H1 (cell line): ENCODE measurements at regions not wholly inside any gene's neighbourhood (a gene's known extent, or its start where the extent isn't known, plus 50 kb on each side); places are given as distances from the start of the nearest gene placed in this dataset.

Experiments
- CTCF ChIA-PET: fragments of 300-600 bp; sonication (Branson Sonifier 250); formaldehyde crosslinking; loops from one replicate; lab custom pipeline; 2021; ENCODE audit not compliant: partially characterized antibody; lab: Charles Lee
- POLR2A ChIA-PET: fragments of 300-600 bp; sonication (Branson Sonifier 250); formaldehyde crosslinking; loops from one replicate; lab custom pipeline; 2021; ENCODE audit warnings: inconsistent platforms; ENCODE audit not compliant: partially characterized antibody; lab: Charles Lee
- DNase-seq, 2 experiments: peaks; one replicate each; pipeline versions ENCODE4 v3.0.0 to v3.0.0-alpha.2; 2010 to 2022; ENCODE audit warnings: low spot score in 2 of 2, low read depth in 1 of 2, mixed read lengths in 1 of 2
- FAIRE-seq: peaks from 2 replicates; lab custom pipeline; 2011; peaks lifted over from hg19 to GRCh38; lab: Jason Lieb, UNC
- H2AFZ ChIP-seq: 2 replicates; pipeline ENCODE4 v1.8.1; 2012; ENCODE audit warnings: low read length, inconsistent platforms
- H2AK5ac ChIP-seq: 2 replicates; pipeline ENCODE4 v1.6.1; 2013; ENCODE audit warnings: low read depth, low read length
- H2BK120ac ChIP-seq: replicated peaks from 2 replicates; pipeline ENCODE3; 2013; ENCODE audit warnings: low read depth, low read length, inconsistent platforms
- H2BK12ac ChIP-seq: 2 replicates; pipeline ENCODE4 v1.6.1; 2013; ENCODE audit warnings: low read depth, low read length
- H2BK15ac ChIP-seq: 2 replicates; pipeline ENCODE4 v1.6.1; 2013; ENCODE audit warnings: low read length
- H2BK20ac ChIP-seq: 2 replicates; pipeline ENCODE4 v1.6.1; 2013; ENCODE audit warnings: low read length
- H2BK5ac ChIP-seq: 2 replicates; pipeline ENCODE4 v1.6.1; 2013; ENCODE audit warnings: low read depth, low read length
- H3K14ac ChIP-seq: 2 replicates; pipeline ENCODE4 v1.6.1; 2013; ENCODE audit warnings: inconsistent platforms; ENCODE audit not compliant: insufficient read length
- H3K18ac ChIP-seq: 2 replicates; pipeline ENCODE4 v1.6.1; 2013; ENCODE audit warnings: low read length; ENCODE audit errors: extremely low read depth
- H3K23ac ChIP-seq: 2 replicates; pipeline ENCODE4 v1.6.1; 2013; ENCODE audit warnings: inconsistent platforms; ENCODE audit not compliant: insufficient read length
- H3K23me2 ChIP-seq: 2 replicates; pipeline ENCODE4 v1.6.1; 2013; ENCODE audit warnings: low read depth, low read length
- H3K27ac ChIP-seq: 2 replicates; pipeline ENCODE4 v1.6.1; 2011; ENCODE audit warnings: low read depth, low read length, inconsistent platforms
- H3K27me3 ChIP-seq, 4 experiments: replicated peaks in 1 of 4; 1 replicate in 1 of 4; 2 replicates in 3 of 4; pipeline versions ENCODE4 v1.6.1 to v1.8.1; 2011 to 2013; ENCODE audit warnings: low read length in 3 of 4, mild to moderate bottlenecking in 3 of 4, inconsistent platforms in 2 of 4, mixed read lengths in 2 of 4, moderate library complexity in 1 of 4; ENCODE audit not compliant: control insufficient read depth in 3 of 4, insufficient read depth in 3 of 4; ENCODE audit errors: extremely low read depth in 1 of 4
- H3K36me3 ChIP-seq, 4 experiments: 2 replicates each; pipeline versions ENCODE4 v1.6.1 to v1.8.1; 2011 to 2013; ENCODE audit warnings: mild to moderate bottlenecking in 4 of 4, low read length in 3 of 4, moderate library complexity in 2 of 4, control low read depth in 1 of 4, inconsistent platforms in 1 of 4; ENCODE audit not compliant: insufficient read depth in 4 of 4, control insufficient read depth in 2 of 4
- H3K4ac ChIP-seq: replicated peaks from 2 replicates; pipeline ENCODE3; 2013; ENCODE audit warnings: low read length, low read depth, mixed read lengths, inconsistent platforms; ENCODE audit not compliant: insufficient read length
- H3K4me1 ChIP-seq, 4 experiments: replicated peaks in 1 of 4; 1 replicate in 1 of 4; 2 replicates in 3 of 4; pipeline versions ENCODE4 v1.6.1 to v1.8.1; 2011 to 2013; ENCODE audit warnings: low read length in 3 of 4, inconsistent platforms in 2 of 4, mixed read lengths in 1 of 4; ENCODE audit not compliant: insufficient read depth in 4 of 4, control insufficient read depth in 3 of 4
- H3K4me2 ChIP-seq, 2 experiments: 2 replicates each; pipeline versions ENCODE4 v1.6.1 to v1.8.1; 2011 to 2013; ENCODE audit warnings: low read depth in 2 of 2, low read length in 2 of 2, control low read depth in 1 of 2, inconsistent platforms in 1 of 2, mild to moderate bottlenecking in 1 of 2; ENCODE audit not compliant: insufficient read depth in 1 of 2
- H3K4me3 ChIP-seq, 4 experiments: fragments of 200-600, 300-600 bp in 1 of 4; sonication (generic), shearing (Covaris generic), sonication (Bioruptor Twin) in 1 of 4; 2 replicates each; pipeline versions ENCODE4 v1.5.1 to v1.8.1; 2011 to 2016; ENCODE audit warnings: low read length in 4 of 4, low read depth in 3 of 4, control low read depth in 2 of 4, inconsistent platforms in 2 of 4, mild to moderate bottlenecking in 2 of 4, mixed read lengths in 1 of 4, moderate library complexity in 1 of 4; ENCODE audit not compliant: insufficient read depth in 2 of 4; ENCODE audit errors: extremely low read depth in 1 of 4
- H3K56ac ChIP-seq: replicated peaks from 2 replicates; pipeline ENCODE3; 2013; ENCODE audit warnings: low read depth, mild to moderate bottlenecking, mixed read lengths, low read length, inconsistent platforms; ENCODE audit not compliant: insufficient read length
- H3K79me1 ChIP-seq: 2 replicates; pipeline ENCODE4 v1.6.1; 2013; ENCODE audit warnings: low read depth, low read length, control low read depth
- H3K79me2 ChIP-seq, 2 experiments: 2 replicates each; pipeline versions ENCODE4 v1.6.1 to v1.8.1; 2012 to 2013; ENCODE audit warnings: low read length in 2 of 2, mild to moderate bottlenecking in 2 of 2, inconsistent platforms in 1 of 2; ENCODE audit not compliant: insufficient read depth in 2 of 2, control insufficient read depth in 1 of 2
- H3K9ac ChIP-seq, 4 experiments: replicated peaks in 1 of 4; 1 replicate in 1 of 4; 2 replicates in 3 of 4; pipeline versions ENCODE4 v1.6.1 to v1.8.1; 2011 to 2013; ENCODE audit warnings: low read depth in 3 of 4, low read length in 3 of 4, control low read depth in 2 of 4, mild to moderate bottlenecking in 2 of 4, moderate library complexity in 2 of 4, inconsistent platforms in 1 of 4; ENCODE audit errors: extremely low read depth in 1 of 4
- H3K9me3 ChIP-seq, 2 experiments: 2 replicates each; pipeline versions ENCODE4 v1.6.1 to v1.8.1; 2012 to 2013; ENCODE audit warnings: mild to moderate bottlenecking in 2 of 2, moderate library complexity in 2 of 2, control low read depth in 1 of 2, inconsistent platforms in 1 of 2, low read depth in 1 of 2, low read length in 1 of 2, mixed read lengths in 1 of 2; ENCODE audit not compliant: insufficient read depth in 2 of 2
- H4K20me1 ChIP-seq, 2 experiments: replicated peaks in 1 of 2; 2 replicates each; pipeline versions ENCODE3 to v1.8.1; 2011 to 2013; ENCODE audit warnings: inconsistent platforms in 2 of 2, low read length in 2 of 2, mild to moderate bottlenecking in 1 of 2; ENCODE audit not compliant: insufficient read depth in 2 of 2, control insufficient read depth in 1 of 2
- H4K5ac ChIP-seq: 2 replicates; pipeline ENCODE4 v1.6.1; 2013; ENCODE audit warnings: low read length, low read depth, mixed read lengths, inconsistent platforms; ENCODE audit not compliant: insufficient read length
- H4K8ac ChIP-seq: 2 replicates; pipeline ENCODE4 v1.8.0; 2013; ENCODE audit warnings: mild to moderate bottlenecking, moderate library complexity, low read length, inconsistent platforms; ENCODE audit not compliant: insufficient read depth; ENCODE audit errors: extremely low read depth
- H4K91ac ChIP-seq: replicated peaks from 2 replicates; pipeline ENCODE3; 2013; ENCODE audit warnings: low read length, mixed read lengths, inconsistent platforms; ENCODE audit not compliant: insufficient read length
- ASH2L ChIP-seq: fragments of 200-600, 300-600 bp; sonication (generic); IDR thresholded peaks from one replicate; pipeline ENCODE4 v1.7.1; 2017; ENCODE audit warnings: low read length
- BCL11A ChIP-seq, 2 experiments: IDR thresholded peaks; one replicate each; pipeline ENCODE4 v1.6.1; 2011; ENCODE audit warnings: low read depth in 2 of 2, low read length in 2 of 2, mild to moderate bottlenecking in 2 of 2
- CREB1 ChIP-seq: IDR thresholded peaks from 2 replicates; pipeline ENCODE4 v1.6.1; 2012; ENCODE audit warnings: inconsistent platforms
- GTF2F1 ChIP-seq: IDR thresholded peaks from 2 replicates; pipeline ENCODE4 v1.6.1; 2012; ENCODE audit warnings: low read depth, low read length, improper control_type of control experiment, borderline replicate concordance
- HDAC2 ChIP-seq, 2 experiments: fragments of 300-600 bp in 1 of 2; sonication (generic) in 1 of 2; IDR thresholded peaks; 2 replicates each; pipeline ENCODE4 v1.6.1; 2011 to 2012; ENCODE audit warnings: low read depth in 2 of 2, low read length in 2 of 2, mild to moderate bottlenecking in 2 of 2, moderate library complexity in 2 of 2, borderline replicate concordance in 1 of 2, inconsistent platforms in 1 of 2
- MAFK ChIP-seq: IDR thresholded peaks from 2 replicates; pipeline ENCODE4 v1.6.1; 2012; ENCODE audit warnings: low read depth, mild to moderate bottlenecking, improper control_type of control experiment, low read length
- POLR2A ChIP-seq, 2 experiments: IDR thresholded peaks; 1 replicate in 1 of 2; 2 replicates in 1 of 2; pipeline ENCODE4 v1.6.1; 2011; ENCODE audit warnings: low read depth in 2 of 2, low read length in 2 of 2, mild to moderate bottlenecking in 2 of 2; ENCODE audit errors: control extremely low read depth in 1 of 2
- RFX5 ChIP-seq: IDR thresholded peaks from 2 replicates; pipeline ENCODE4 v1.6.1; 2011; ENCODE audit warnings: low read depth, low read length, improper control_type of control experiment, borderline replicate concordance
- SIN3A ChIP-seq, 2 experiments: IDR thresholded peaks in 1 of 2; conservative IDR thresholded peaks in 1 of 2; 2 replicates each; pipeline ENCODE4 v1.6.1; 2011 to 2012; ENCODE audit warnings: low read length in 2 of 2, improper control_type of control experiment in 1 of 2, low read depth in 1 of 2, mild to moderate bottlenecking in 1 of 2
- SP4 ChIP-seq: IDR thresholded peaks from 2 replicates; pipeline ENCODE4 v1.6.1; 2012; ENCODE audit warnings: low read length, inconsistent platforms
- TAF7 ChIP-seq: optimal IDR thresholded peaks from 2 replicates; pipeline ENCODE3; 2011; ENCODE audit warnings: low read depth, mild to moderate bottlenecking, inconsistent platforms, low read length, moderate library complexity, borderline replicate concordance
- YY1 ChIP-seq: IDR thresholded peaks from 2 replicates; pipeline ENCODE4 v1.6.1; 2011; ENCODE audit warnings: low read depth, mild to moderate bottlenecking, low read length
- WGBS, 2 experiments: shearing (Covaris generic) in 1 of 2; methylation state at CpG; one replicate each; pipeline versions ENCODE4 v1.1.6 to v1.1.7; 2013 to 2015; ENCODE audit warnings: low lambda C conversion rate in 2 of 2, mixed read lengths in 2 of 2, inconsistent platforms in 1 of 2, low coverage in 1 of 2, missing lambda C conversion rate in 1 of 2; ENCODE audit not compliant: insufficient replicate concordance in 2 of 2, insufficient coverage in 1 of 2, insufficient read length in 1 of 2; ENCODE audit errors: extremely low coverage in 1 of 2, missing lambda C conversion rate in 1 of 2; 5-methylcytosine and 5-hydroxymethylcytosine counted together
- TF ChIP-seq, protein P1 (sequence below): IDR thresholded peaks from 2 replicates; pipeline ENCODE4 v1.6.1; 2012; ENCODE audit warnings: inconsistent platforms

GRCh38 chr11:121958971-121959325, 157.1 kb downstream of the BLID start:
- no peak overlapping the region for H3K4ac ChIP-seq
- DNase-seq: no peak
- H3K56ac ChIP-seq: no peak overlapping the region
- H3K9me3 ChIP-seq: no peaks in the 10 kb centered on the region
- H2BK12ac ChIP-seq: no peak overlapping the region
- H3K4me2 ChIP-seq: no peak overlapping the region
- no peaks in the 10 kb centered on the region for H3K23me2 ChIP-seq
- H2AK5ac ChIP-seq: no peak overlapping the region
- no peaks in the 10 kb centered on the region for H4K20me1 ChIP-seq
- no peaks in the 10 kb centered on the region for H3K27me3 ChIP-seq
- H2BK5ac ChIP-seq: no peak overlapping the region
- H4K91ac ChIP-seq: no peak overlapping the region
- H3K79me2 ChIP-seq: no peaks in the 10 kb centered on the region
- no peak overlapping the region for H3K4me3 ChIP-seq
- CTCF ChIA-PET: interaction anchor here (1.0 to 1.2 kb wide), 3 partner anchors 9 to 46 kb away, joined by 3 read pairs; no protein-coding TSS in a partner anchor
- H3K27ac ChIP-seq: no peak overlapping the region
- H4K5ac ChIP-seq: no peak overlapping the region
- H2BK20ac ChIP-seq: no peak overlapping the region
- POLR2A ChIA-PET: no interaction called here
- no peak for FAIRE-seq
- H2BK120ac ChIP-seq: no peak overlapping the region
- no peak overlapping the region for H4K8ac ChIP-seq
- H3K36me3 ChIP-seq: no peaks in the 10 kb centered on the region
- WGBS, 2 experiments: 95% methylated on average over 5 of the region's 5 CpGs; no CpG with 5 or more reads in 1 of the 2 experiments
- H3K9ac ChIP-seq: no peak overlapping the region
- H3K4me1 ChIP-seq: no peaks in the 10 kb centered on the region
- H2AFZ ChIP-seq: no peak overlapping the region
- H3K14ac ChIP-seq: no peak overlapping the region
- H3K18ac ChIP-seq: no peak overlapping the region
- no peak overlapping the region for H2BK15ac ChIP-seq
- H3K79me1 ChIP-seq: no peaks in the 10 kb centered on the region
- TF ChIP-seq SIN3A (conservative IDR thresholded peaks at IDR 0.05 in 1 of 2, IDR thresholded peaks at IDR 0.05 in 1 of 2; ENCODE audit: low read depth in 1 of 2, low read length in 2 of 2) (no peak), RFX5 (no peak), YY1 (no peak), POLR2A (IDR thresholded peaks at IDR 0.05; ENCODE audit: control extremely low read depth in 1 of 2, low read depth in 2 of 2, low read length in 2 of 2) (no peak), TAF7 (no peak), GTF2F1 (no peak), MAFK (no peak), CREB1 (no peak), HDAC2 (IDR thresholded peaks at IDR 0.05; ENCODE audit: borderline replicate concordance in 1 of 2, low read depth in 2 of 2, low read length in 2 of 2) (no peak), BCL11A (IDR thresholded peaks at IDR 0.05; ENCODE audit: low read depth in 2 of 2, low read length in 2 of 2) (no peak), ASH2L (no peak), SP4 (no peak)
- TF ChIP-seq, protein P1, sequence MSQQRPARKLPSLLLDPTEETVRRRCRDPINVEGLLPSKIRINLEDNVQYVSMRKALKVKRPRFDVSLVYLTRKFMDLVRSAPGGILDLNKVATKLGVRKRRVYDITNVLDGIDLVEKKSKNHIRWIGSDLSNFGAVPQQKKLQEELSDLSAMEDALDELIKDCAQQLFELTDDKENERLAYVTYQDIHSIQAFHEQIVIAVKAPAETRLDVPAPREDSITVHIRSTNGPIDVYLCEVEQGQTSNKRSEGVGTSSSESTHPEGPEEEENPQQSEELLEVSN: no peak
- H3K23ac ChIP-seq: no peak overlapping the region
